MCF 10A (cell line): ENCODE measurements at regions not wholly inside any gene's neighbourhood (a gene's known extent, or its start where the extent isn't known, plus 50 kb on each side); places are given as distances from the start of the nearest gene placed in this dataset.

Experiments
- BruUV-seq: library from RNA; stranded (reverse); fragments of 400-500 nt; replicated peaks from 2 replicates; lab custom pipeline; 2021; lab: Mats Ljungman, UMichigan
- CTCF ChIA-PET: fragments of 300-600 bp; sonication (Branson Sonifier 250); formaldehyde crosslinking; extraction: SDS; loops from one replicate; lab custom pipeline; 2021; ENCODE audit warnings: antibody characterized with exemption, inconsistent platforms; lab: Yijun Ruan, JAX
- POLR2A ChIA-PET: fragments of 300-600, 350-650 bp; sonication (Branson Sonifier 250); formaldehyde crosslinking; extraction: SDS; loops from one replicate; lab custom pipeline; 2020; ENCODE audit warnings: antibody characterized with exemption, inconsistent platforms; lab: Yijun Ruan, JAX
- DNase-seq: peaks from one replicate; pipeline ENCODE4 v3.0.0-alpha.2; 2018; ENCODE audit not compliant: unreplicated experiment
- H3K27ac Mint-ChIP-seq: one replicate; pipeline ENCODE4 v1.8.0; 2022; ENCODE audit warnings: mild to moderate bottlenecking, low read depth, mixed read lengths; ENCODE audit not compliant: unreplicated experiment
- H3K27me3 Mint-ChIP-seq: one replicate; pipeline ENCODE4 v1.8.0; 2022; ENCODE audit warnings: mixed read lengths; ENCODE audit not compliant: insufficient read depth, unreplicated experiment
- H3K36me3 Mint-ChIP-seq: one replicate; pipeline ENCODE4 v1.8.0; 2022; ENCODE audit warnings: mild to moderate bottlenecking, moderate library complexity, mixed read lengths; ENCODE audit not compliant: insufficient read depth, unreplicated experiment
- H3K4me1 Mint-ChIP-seq: one replicate; pipeline ENCODE4 v1.8.0; 2022; ENCODE audit warnings: mixed read lengths; ENCODE audit not compliant: insufficient read depth, unreplicated experiment
- H3K4me3 Mint-ChIP-seq: one replicate; pipeline ENCODE4 v1.8.0; 2022; ENCODE audit warnings: mild to moderate bottlenecking, moderate library complexity, mixed read lengths; ENCODE audit not compliant: unreplicated experiment
- H3K9me3 Mint-ChIP-seq: one replicate; pipeline ENCODE4 v1.8.0; 2022; ENCODE audit warnings: mixed read lengths; ENCODE audit not compliant: unreplicated experiment
- CTCF ChIP-seq: fragments of 200-600 bp; IDR thresholded peaks from one replicate; pipeline ENCODE4 v1.8.0; 2022; ENCODE audit warnings: antibody characterized with exemption, mild to moderate bottlenecking; ENCODE audit not compliant: unreplicated experiment
- intact Hi-C: fragments of 100-400 bp; cut with micrococcal nuclease; formaldehyde crosslinking; loops from 2 replicates; pipeline ENCODE4 v1.14.1; 2022

GRCh38 chr9:116080561-116080960 lies 73.0 kb upstream of the PAPPA start:
- POLR2A ChIA-PET = no interaction called here
- no peaks in the 10 kb centered on the region for H3K9me3 Mint-ChIP-seq
- no peak overlapping the region for H3K27ac Mint-ChIP-seq
- H3K36me3 Mint-ChIP-seq = no peaks in the 10 kb centered on the region
- no peaks in the 10 kb centered on the region for H3K27me3 Mint-ChIP-seq
- no peak overlapping the region for H3K4me3 Mint-ChIP-seq
- no TSS peak for BruUV-seq
- no peak for DNase-seq
- CTCF ChIA-PET = interaction anchor here (1.2 kb wide), 1 partner anchor 487 kb away, joined by 6 read pairs; no protein-coding TSS in a partner anchor
- intact Hi-C loops = no loop called here
- TF ChIP-seq CTCF = no peak
- peaks cover under 1% of the 10 kb centered on the region for H3K4me1 Mint-ChIP-seq

GRCh38 chr9:116081435-116082115 lies 72.0 kb upstream of the PAPPA start:
- Mint-ChIP-seq H3K9me3 (no peaks in the 10 kb centered on the region), H3K36me3 (no peaks in the 10 kb centered on the region), H3K4me3 (no peak overlapping the region), H3K4me1 (no peaks in the 10 kb centered on the region), H3K27ac (no peak overlapping the region), H3K27me3 (no peaks in the 10 kb centered on the region)
- intact Hi-C loops = no loop called here
- TF ChIP-seq CTCF = no peak
- ChIA-PET CTCF (interaction anchor here (1.2 kb wide), 1 partner anchor 488 kb away, joined by 6 read pairs; no protein-coding TSS in a partner anchor), POLR2A (no interaction called here)
- BruUV-seq = no TSS peak
- no peak for DNase-seq

GRCh38 chr9:116083837-116084236 lies 69.8 kb upstream of the PAPPA start:
- no peak for TF ChIP-seq CTCF
- no peak for DNase-seq
- Mint-ChIP-seq H3K27me3 (no peaks in the 10 kb centered on the region), H3K9me3 (no peaks in the 10 kb centered on the region), H3K4me1 (peaks cover 16% of the 10 kb centered on the region), H3K4me3 (no peak overlapping the region), H3K36me3 (no peaks in the 10 kb centered on the region), H3K27ac (no peak overlapping the region)
- CTCF ChIA-PET = no interaction called here
- no TSS peak for BruUV-seq
- intact Hi-C loops = no loop called here
- POLR2A ChIA-PET = no interaction called here

- intact Hi-C loops = no loop called here
- POLR2A ChIA-PET = interaction anchor here (0.6 kb wide), 1 partner anchor 113 kb away, joined by 3 read pairs; no protein-coding TSS in a partner anchor
- Mint-ChIP-seq H3K27ac (no peak overlapping the region), H3K36me3 (no peaks in the 10 kb centered on the region), H3K4me1 (peaks cover 16% of the 10 kb centered on the region), H3K9me3 (no peaks in the 10 kb centered on the region), H3K27me3 (no peaks in the 10 kb centered on the region), H3K4me3 (no peak overlapping the region)
- DNase-seq = no peak
- BruUV-seq = no TSS peak
- CTCF ChIA-PET = no interaction called here
- no peak for TF ChIP-seq CTCF
Observed at GRCh38 chr9:116084497-116084896, 69.1 kb upstream of the PAPPA start.
